ENCODE measurements at regions not wholly inside any gene's neighbourhood (a gene's known extent, or its start where the extent isn't known, plus 50 kb on each side); places are given as distances from the start of the nearest gene placed in this dataset.
A peak's percentile ranks its signal among the peaks of the same experiment; 100 is the strongest.

DNA sequence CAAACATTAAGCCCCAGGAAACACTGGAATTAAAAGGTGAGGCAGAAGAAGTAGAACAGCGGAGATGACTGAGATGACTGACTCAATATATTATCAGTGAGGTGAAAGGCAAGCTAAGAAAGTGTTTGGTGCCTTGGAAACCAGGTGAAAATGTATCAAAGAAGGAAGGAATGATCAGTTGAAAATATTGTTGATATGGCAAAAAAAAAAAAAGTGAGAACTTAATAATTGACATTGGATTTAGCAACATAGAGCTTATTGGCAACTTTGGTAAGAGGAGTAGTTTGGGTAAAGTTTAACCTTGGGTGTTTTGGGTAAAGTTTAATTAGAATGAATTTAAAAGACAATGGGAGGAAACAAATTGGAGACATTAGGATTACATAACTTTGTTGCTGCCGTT lies 127.7 kb upstream of the MYOCD start:
- DNase-seq, result no peak

DNA sequence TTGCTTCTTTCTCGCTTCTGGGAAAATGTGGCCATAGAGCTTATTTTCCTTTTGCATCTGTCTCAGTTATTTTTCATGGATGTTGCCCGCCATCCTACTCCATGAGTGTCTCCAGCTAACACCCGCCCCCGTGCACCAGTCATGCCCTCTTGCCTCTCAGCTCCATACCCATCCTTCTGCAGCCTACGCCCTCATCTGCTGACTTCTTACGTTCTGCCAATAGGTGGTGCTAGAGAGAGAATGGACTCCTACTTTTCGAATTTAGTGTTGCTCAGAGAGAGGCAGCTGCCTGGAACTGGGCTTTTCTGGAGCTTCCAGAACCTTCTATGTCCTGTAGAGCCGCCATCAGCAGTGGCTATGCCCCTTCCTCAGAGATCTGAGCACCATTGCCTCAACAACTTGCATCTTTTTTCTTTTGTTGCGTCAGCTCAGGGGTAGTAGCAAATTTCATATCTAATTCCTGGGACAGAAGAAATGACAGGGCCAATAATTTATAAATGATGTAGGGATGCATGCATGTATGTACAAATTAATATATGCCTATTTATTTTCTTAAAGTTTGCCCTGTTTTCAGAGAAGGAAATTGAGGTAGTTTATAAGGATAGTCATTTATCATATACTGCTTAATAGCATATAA lies 119.7 kb upstream of the MYOCD start:
- DNase-seq, result peak; percentile 45

DNA sequence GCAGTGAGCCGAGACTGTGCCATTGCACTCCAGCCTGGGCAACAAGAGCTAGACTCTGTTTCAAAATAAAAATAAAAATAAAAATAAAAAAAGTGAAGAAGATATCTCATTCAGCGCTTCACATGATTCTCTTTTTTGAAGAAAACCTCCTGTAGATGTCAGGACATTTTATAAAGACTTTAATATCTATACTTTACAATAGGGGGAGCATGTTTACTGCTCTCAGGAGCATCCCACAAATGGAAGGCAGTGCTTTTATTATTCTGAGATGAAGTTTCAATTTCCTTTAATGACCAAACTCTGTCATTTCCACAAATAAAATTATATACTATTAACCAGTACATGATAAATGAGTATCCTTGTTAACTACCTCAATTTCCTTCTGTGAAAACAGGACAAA lies 118.7 kb upstream of the MYOCD start:
- DNase-seq, result no peak

DNA sequence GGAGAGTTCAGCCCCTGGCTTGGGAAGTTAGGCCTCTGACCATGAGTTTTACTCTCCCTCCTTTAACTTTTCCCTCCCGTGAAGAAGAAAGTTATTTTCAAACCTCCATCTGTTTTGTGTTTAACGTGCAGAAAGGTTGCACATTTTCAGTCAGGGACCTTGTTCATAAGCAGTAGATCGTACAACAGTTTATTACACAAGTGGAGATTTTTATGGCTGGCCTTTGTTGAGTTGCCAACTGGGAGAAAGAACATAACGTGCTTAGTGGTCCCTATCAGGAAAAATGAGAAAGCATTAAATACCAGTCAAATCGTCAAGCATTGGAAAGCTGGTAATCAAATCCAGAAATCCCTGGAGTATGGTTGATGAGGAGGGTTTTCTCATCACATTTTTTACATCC lies 117.9 kb upstream of the MYOCD start:
- no peak for DNase-seq

DNA sequence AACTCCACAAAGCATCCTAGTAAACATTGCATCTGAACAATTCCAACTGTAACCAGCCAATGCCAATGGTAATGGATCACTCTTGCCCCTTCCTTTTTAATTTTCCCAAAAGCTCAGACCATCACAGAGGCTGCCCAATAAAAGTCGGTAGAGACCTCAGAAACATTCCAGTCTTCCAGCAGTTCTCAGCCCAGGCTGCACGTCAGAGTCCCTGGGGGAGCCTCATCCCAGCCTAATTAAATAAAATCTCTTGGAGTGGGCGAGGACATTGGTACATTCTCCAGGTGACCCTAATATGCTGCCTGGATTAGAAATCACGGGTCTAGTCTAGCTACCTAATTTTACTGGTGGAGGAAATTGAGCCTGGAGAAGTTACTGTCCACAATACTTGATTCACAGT lies 117.1 kb upstream of the MYOCD start:
- no peak for DNase-seq

DNA sequence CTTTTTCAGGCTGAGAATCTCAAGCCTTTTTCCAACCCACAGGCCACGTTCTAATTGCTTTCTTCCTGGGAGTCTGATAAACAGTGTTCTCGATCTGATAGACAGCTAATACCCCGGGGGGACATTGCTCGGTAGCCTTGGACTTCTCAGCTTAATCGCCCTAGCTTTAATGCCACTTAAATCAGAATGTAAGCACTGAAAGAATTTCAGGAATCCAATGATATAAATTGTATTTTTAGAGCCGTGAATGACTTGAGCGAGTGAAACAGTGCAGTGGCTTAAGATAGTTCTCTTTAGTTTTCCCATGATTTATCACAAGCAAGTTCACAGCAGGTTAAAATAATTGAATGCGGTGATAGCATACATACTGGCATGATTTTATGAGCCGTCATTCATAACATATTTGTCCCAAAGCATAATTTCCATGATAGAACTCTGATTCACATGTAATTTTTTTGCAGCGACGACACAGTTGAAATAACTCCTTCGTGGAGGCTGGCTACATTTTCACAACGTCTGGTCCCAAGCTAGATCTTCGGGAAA lies 116.1 kb upstream of the MYOCD start:
- no peak for DNase-seq

DNA sequence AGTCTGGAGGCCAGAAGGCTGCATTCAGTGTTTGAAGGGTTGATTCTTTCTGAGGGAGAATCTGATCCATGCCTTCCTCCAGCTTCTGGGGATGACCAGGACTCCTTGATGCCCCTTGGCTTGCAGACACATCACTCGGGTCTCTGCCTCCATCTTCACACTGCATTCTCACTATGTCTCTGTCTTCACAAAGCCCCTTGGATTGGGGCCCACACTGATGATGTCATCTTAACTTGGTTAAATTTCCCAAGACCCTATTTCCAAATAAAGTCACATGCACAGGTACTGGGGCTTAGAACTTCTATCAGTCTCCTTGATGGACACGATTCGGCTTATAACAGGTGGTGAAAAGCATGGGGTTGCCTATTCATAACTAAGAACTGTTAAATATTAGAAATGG lies 112.1 kb upstream of the MYOCD start:
- DNase-seq, result no peak

DNA sequence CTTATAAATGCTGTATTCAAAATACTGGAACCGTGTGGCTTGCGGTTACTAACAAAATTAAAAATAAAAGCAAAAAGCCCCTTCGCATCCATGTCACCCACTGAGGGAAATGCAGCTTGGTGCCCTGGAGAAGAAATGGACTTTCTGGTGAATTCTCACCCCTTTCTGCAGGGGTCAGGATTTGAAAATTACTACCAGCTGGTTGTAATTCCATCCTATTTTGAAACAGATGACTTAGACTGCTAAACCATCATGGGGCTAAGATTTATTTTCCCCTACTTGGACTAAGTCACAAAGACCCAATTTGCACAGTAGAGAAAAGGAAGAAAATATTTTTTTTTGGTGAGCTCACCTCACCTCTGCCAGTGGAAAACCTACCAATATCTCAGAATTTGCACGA lies 111.4 kb upstream of the MYOCD start:
- DNase-seq, result no peak

DNA sequence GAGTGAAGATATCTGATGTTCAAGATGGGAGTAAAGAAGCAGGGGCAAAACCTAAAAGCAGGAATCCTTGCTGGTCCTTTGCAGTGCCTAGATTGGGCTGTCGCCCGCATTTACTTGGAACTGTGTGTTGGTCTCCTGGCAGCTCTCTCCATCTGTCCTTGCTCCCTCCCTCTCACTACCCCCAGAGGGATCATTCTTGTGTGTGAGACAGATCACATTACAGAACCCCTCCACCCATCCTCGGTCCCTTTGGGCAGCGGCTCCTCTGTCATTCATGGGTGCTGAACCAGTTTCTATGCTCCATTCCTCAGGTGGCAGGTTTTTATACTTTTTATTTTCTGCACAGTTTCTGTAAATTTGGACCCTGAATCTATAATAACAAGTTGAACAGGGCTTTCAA lies 99.4 kb upstream of the MYOCD start:
- DNase-seq, result no peak

DNA sequence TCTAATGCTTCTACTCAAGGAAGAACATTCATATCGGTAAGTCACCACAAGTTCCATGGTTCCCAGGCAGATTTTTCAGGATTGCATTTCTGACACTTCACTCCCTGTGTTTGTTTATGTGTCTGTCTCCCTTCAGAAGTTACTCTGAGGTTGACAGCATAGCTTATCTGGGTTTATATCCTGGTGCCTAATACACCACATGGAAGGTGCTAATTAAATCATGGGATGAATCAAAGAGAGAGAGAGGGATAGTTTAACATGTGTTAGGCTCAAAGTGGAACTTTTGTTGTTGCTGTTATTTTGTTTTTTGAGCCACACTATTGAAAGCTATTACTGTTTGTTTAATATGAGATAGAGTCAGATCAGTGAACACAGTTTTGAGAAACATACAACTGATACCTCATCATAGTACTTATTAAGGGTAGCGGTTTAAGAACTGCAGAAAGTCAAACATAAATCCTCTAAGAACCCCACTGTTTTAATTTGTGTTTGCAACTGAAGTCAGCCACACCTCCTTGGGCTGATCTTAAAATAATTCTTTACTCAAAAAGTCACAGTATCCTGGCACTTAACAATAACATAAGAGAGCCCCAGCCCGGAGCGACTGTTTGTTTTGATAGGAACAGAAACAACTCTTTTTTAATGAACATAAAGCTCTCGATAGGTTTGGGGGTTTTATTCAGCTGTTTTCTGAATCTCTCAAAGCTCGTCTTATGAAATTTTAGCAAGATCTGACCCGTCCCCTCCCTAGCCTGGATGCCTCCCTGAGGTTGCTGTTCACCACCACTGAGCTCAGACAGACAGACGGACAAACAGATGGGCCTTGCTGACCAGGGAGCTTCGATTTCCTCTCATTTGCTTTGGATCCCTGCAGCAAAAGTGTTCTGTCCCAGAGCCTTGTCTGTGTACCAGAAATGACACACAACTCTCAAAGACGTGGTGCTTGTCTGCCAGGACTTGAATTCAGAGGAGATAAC lies 98.3 kb upstream of the MYOCD start:
- DNase-seq, result no peak

DNA sequence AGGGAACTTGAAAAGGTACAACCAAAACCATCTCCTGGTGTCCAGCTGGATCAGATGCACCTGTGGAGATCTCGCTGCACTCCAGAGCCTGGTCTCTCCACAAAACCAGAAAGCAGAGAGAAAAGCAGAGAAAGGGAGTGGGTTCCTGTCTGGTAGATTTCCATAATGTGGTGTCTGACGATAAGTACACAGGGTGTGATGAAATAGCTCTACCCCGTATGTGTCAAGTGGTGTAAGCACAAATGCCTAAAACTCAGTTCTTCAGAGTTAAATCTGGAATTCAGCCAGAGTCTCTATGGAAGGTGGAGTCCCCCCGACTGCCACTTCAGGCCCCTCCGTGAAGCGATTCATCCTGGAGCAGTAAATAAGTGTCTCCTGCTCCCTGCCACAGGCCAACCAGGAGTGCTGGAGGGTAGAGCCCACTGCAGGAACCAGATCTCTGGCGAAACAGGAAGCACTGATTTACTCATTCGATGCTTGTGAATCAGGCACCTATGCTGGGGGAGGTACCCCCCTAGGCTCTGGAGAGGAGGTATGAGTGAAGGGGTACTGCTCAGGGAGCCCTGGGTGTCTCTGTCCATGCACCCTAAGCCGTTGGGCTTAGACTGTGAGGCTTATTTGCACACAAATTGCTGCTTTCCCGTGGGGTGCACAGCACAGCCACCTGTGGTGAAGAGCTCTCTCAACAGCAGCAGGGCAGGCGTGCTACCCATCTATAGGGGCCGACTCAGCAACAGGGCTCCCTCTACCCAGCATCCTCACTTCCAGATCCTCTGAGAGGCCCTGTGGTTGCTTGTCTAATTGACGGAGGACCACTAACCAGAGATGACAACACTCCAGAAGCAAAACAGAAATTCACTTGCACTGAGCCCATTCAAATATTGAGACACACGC lies 97.1 kb upstream of the MYOCD start:
- no peak for DNase-seq

DNA sequence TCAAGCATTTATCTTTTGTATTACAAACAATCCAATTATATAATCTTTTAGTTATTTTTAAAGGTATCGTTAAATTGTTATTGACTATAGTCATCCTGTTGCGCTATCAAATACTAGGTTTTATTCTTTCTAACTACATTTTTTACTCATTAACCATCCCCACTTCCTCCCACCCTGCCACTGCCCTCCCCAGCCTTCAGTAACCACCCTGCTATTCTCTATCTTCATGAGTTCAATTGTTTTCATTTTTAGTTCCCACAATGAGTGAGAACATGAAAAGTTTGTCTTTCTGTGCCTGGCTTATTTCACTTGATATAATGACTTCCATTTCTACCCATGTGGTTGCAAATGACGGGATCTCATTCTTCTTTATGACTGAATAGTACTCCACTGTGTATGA lies 94.1 kb upstream of the MYOCD start:
- no peak for DNase-seq

DNA sequence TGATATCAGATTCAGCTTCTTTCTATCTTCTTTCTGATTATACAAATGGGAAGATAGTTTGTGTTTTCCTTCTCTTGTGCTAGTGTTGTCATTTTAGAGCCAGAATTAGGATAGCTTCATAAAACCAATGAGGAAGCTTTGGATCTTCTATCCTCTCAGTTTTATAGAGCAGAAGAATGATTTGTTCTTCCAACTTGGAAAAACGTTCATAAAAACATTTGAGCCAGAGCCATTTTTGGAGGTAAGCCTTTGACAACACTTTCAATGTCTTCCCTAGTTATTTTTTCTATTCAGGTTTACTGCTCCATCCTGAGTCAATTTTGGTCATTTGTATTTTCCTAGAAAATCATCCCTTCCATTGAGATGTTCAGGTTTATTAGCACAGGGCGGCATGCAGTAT lies 91.2 kb upstream of the MYOCD start:
- no peak for DNase-seq

DNA sequence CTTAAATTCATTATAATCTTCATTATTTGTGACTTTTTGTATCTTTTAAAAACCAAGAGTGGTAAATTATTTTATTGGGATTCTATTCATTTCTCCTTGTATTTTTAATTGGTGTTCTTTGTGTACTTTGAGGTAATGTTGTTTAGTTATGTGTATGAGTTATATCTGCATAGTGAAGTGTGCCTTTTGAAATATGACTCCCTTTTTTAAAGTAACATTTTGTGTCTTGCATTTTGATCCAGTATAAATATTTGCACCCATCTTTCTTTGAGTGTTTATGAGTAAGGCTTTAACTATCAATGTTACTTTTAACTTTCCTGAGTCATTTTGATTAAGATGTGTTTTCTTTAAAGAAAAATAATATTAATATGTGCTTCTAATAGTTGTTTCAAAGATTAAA lies 90.0 kb upstream of the MYOCD start:
- no peak for DNase-seq

DNA sequence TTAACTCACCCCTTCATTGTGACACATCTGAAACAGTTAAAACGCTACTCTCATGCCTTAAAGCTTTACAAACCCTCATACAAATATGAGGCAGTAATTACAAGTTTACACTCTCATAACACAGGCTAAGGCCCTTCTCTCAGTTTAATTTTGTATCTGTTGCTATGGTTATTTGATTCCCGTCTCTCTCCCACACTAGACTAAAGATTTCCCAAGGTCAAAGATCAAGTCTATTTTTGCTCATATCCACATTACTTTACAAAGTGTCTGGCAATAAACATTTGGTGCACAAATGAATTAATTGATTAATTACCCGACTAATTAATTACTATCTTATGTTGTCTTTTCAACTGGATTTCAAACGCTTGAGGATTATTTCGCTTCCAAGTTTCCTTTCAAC lies 86.4 kb upstream of the MYOCD start:
- no peak for DNase-seq

DNA sequence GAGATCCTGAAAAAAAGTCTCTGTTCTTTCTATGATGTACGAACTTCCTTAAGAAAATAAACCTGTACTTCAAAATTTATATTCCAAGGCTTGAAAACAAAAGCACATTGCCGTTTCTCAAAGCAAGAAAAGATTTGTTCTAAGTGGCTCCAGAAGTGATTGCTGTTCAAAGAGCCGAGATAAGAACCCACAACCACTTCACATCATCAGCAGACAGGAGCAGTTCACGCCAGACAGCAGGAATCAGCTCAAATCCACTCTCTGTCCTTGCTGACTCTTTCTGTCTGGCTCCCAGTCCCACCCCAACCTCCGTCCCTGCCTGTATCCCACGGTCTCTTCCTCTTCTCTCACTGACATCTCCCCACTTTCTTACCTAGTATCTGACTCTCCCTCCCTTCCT lies 85.0 kb upstream of the MYOCD start:
- no peak for DNase-seq

DNA sequence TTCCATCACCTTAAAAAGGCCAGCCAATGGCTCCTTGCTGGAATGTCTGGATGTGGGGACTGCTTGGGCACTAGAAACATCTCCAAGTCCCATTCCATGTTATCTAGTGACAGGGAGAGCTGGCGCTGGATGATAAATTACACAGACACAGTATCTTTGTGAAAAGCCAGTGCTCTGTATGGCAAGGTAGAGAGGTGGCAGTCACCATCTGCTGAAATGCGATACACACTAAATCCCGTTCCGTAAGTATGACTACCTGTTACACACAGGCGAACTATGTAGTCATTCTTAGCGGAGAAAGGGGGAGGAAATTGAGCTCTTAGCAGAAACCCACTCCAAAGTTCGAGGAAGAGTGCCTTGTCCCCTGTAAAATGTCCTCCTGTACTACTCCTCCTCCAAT lies 81.0 kb upstream of the MYOCD start:
- DNase-seq, result no peak

DNA sequence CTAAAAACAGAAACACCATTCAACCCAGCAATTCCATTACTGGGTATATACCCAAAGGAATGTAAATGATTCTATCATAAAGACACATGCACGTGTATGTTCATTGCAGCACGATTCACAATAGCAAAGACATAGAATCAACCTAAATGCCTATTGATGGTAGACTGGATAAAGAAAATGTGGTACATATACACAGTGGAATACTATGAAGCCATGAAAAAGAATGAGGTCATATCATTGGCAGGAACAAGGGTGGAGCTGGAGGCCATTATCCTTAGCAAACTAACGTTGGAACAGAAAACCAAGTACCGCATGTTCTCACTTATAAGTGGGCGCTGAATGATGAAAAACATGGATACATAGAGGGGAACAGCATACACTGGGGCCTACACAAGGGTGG lies 77.2 kb upstream of the MYOCD start:
- DNase-seq, result no peak

DNA sequence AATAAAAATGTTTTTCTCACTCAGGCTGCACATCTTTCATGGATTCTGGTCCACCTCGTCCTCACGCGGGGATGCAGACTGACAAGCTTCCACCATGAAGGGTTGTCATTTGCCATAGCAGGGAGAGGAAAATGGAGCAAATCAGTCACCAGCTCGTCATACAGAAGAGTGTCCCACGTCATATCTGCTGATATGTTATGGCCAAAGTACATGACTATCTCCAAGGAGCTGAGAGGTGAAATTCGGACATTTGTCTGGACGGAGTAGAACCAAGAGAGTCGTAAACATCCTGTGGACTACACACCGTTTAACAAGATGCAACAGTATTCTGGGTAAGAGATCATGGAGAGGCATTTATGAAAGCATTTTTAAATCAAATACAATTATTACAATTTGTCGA lies 75.3 kb upstream of the MYOCD start:
- DNase-seq, result no peak

DNA sequence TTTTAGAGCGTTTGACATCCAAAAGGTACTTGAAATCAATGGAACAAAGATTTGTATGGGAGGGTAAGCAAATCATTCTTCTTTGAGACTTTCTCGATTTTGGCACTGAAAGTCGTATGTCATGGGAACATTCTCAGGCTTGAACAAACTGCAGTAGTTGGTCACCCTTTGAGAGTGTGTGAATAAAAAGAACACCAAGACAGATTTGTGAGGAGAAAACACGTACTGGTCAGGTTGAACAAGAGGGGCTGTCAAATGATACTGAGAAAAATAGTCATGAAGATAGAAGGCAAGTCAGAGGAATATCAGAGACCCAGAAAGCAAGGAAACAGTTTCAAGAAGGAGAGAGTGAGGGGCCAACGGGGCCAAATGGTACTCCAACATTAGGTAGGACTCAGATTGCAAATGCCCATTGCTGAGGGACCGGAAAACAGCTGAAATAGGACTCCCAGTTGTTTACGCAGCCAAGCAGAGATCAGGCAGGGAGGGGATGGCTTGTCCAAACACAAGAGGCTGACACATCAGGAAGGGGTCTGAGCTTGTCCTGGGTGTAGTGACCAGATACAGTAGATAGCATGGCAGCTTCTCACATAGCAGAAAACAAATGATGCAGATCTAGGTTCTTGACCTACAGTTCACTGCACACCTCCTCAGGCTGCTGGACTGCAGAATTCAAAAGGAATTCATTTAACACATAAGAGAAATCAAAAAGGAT lies 74.5 kb upstream of the MYOCD start:
- no peak for DNase-seq

DNA sequence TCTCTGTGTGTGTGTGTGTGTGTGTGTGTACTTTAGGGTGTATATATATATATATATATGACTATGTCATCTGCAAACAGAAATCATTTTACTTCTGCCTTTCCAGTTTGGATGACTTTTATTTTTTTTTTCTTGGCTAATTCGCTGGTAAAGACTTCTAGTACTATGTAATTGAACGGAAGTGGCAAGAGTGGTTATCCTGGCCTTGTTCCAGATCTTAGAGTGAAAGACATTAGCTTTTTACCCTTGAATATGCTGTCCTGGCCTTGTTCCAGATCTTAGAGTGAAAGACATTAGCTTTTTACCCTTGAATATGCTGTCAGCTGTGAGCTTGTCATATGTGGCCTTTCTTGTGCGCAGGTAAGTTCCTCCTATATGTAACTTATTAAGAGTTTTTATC lies 72.7 kb upstream of the MYOCD start:
- DNase-seq, result no peak

DNA sequence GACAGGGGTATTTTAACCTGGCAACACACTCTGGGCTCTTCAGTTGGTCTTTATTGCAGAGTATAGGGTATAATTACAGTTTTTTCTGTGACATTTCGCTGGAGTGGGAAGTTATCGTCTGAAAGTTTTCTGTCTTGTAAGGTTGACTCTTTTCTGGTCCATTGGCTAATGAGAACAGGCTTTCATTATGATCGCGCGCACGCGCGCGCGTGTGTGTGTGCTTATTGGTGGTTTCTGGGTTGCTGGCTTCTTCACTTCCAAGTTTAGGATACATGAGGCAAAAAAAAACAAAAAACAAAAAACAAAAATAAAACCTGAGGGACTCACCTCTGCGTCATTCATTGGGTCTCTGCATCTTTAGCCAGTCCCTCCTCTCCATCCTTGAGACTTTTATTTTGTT lies 68.7 kb upstream of the MYOCD start:
- DNase-seq, result no peak

DNA sequence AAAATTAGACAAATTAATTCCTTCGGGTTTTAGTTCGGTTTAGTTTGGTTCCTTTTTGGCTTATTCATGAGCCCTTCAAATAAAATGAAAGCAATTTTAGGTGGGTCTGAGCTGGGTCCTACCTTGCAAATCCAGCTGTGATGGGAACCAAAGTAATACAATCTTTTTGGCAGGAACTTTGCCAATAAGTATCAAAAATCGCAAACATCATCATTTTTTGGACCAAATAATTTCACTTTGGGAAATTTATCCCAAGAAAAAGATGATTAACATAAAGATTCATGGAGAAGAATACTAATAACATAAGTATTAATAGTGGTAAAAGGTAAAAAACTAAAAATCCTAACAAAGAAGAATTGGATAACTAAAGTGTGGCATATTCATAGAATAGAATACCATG lies 67.8 kb upstream of the MYOCD start:
- no peak for DNase-seq

Measured in suppressor macrophage treated with lipopolysaccharide for 4 hours (primary cell).